ENCODE measurements at regions not wholly inside any gene's neighbourhood (a gene's known extent, or its start where the extent isn't known, plus 50 kb on each side); places are given as distances from the start of the nearest gene placed in this dataset.

DNA sequence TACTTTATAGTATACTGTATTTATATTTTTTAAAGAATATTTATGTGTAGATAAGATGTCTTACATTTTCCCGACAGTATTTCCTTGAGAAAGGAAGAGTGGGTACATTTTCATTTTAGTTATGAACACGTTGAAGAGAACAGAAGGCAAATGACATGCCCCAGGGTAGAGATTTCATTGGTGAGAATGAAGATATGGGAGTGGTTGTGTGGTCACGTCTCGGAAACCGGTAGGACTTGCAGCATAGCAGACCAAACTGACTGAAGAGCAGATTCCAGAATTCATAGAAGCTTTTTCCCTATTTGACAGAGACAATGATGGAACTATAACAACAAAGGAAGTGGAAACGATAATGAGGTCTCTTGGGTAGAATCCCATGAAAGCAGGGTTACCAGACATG, 71.7 kb downstream of the KCNJ2 start:
- Histone ChIP-seq H3K4me1 (ENCODE audit: control insufficient read depth, extremely low read depth, insufficient read depth, low read length) (peaks cover 8% of the 10 kb centered on the region), H3K9me1 (replicated peaks; ENCODE audit: control insufficient read depth, extremely low read depth, insufficient read depth, low read length) (no peaks in the 10 kb centered on the region), H3K4me3 (replicated peaks in 1 of 3; ENCODE audit: insufficient read depth in 1 of 3, low read depth in 1 of 3, low read length in 3 of 3) (no peak overlapping the region), H3K79me2 (ENCODE audit: control insufficient read depth, insufficient read depth, low read length) (no peaks in the 10 kb centered on the region), H3K27ac (ENCODE audit: insufficient read depth, low read depth, low read length) (no peak overlapping the region), H3K4me2 (ENCODE audit: insufficient read depth, low read length) (no peak overlapping the region), H2AFZ (ENCODE audit: low read depth, low read length) (no peak overlapping the region), H3K36me3 (ENCODE audit: control insufficient read depth in 2 of 2, extremely low read depth in 1 of 2, insufficient read depth in 2 of 2, low read length in 2 of 2) (no peaks in the 10 kb centered on the region), H4K20me1 (replicated peaks; ENCODE audit: control insufficient read depth, extremely low read depth, insufficient read depth, low read length) (no peaks in the 10 kb centered on the region), H3K9ac (replicated peaks; ENCODE audit: extremely low read depth, insufficient read depth, low read length) (no peak overlapping the region), H3K9me3 (replicated peaks; ENCODE audit: control insufficient read depth, insufficient read depth, low read length) (no peaks in the 10 kb centered on the region), H3K27me3 (ENCODE audit: control insufficient read depth in 2 of 2, insufficient read depth in 2 of 2, low read length in 2 of 2) (no peaks in the 10 kb centered on the region)
- no peak for FAIRE-seq
- dilution Hi-C loops (cut with MboI; ENCODE audit: extremely low pct_ligation_motif_present, low sequenced_read_pairs): no loop called here
- no TSS peak for BruUV-seq (replicated peaks)
- ChIA-PET POLR2A (no interaction called here), CTCF (no interaction called here)
- DNase-seq (ENCODE audit: low read depth, low spot score): no peak
- no peak for TF ChIP-seq GATA2 (IDR thresholded peaks at IDR 0.05; ENCODE audit: insufficient read depth, insufficient read length, low read depth, low read length)
- TF ChIP-seq, protein P1, sequence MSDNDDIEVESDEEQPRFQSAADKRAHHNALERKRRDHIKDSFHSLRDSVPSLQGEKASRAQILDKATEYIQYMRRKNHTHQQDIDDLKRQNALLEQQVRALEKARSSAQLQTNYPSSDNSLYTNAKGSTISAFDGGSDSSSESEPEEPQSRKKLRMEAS (IDR thresholded peaks at IDR 0.05; ENCODE audit: insufficient read depth, insufficient read length): no peak
- TF ChIP-seq POLR2AphosphoS5 (IDR thresholded peaks at IDR 0.05; ENCODE audit: insufficient read depth, low read depth, low read length): no peak
- no peak for TF ChIP-seq JUN (IDR thresholded peaks at IDR 0.05; ENCODE audit: borderline replicate concordance, insufficient read depth, insufficient read length, low read depth)
- TF ChIP-seq, protein P2, sequence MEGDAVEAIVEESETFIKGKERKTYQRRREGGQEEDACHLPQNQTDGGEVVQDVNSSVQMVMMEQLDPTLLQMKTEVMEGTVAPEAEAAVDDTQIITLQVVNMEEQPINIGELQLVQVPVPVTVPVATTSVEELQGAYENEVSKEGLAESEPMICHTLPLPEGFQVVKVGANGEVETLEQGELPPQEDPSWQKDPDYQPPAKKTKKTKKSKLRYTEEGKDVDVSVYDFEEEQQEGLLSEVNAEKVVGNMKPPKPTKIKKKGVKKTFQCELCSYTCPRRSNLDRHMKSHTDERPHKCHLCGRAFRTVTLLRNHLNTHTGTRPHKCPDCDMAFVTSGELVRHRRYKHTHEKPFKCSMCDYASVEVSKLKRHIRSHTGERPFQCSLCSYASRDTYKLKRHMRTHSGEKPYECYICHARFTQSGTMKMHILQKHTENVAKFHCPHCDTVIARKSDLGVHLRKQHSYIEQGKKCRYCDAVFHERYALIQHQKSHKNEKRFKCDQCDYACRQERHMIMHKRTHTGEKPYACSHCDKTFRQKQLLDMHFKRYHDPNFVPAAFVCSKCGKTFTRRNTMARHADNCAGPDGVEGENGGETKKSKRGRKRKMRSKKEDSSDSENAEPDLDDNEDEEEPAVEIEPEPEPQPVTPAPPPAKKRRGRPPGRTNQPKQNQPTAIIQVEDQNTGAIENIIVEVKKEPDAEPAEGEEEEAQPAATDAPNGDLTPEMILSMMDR (IDR thresholded peaks at IDR 0.05; ENCODE audit: extremely low read depth in 1 of 2, insufficient read depth in 1 of 2, low read depth in 1 of 2, low read length in 2 of 2): no peak
- TF ChIP-seq MYC (IDR thresholded peaks at IDR 0.05; ENCODE audit: low read depth, low read length): no peak
- no peak for TF ChIP-seq EZH2 (IDR thresholded peaks at IDR 0.05; ENCODE audit: borderline replicate concordance, low read depth, low read length, severe bottlenecking)
- TF ChIP-seq FOS (IDR thresholded peaks at IDR 0.05; ENCODE audit: borderline replicate concordance, insufficient read depth, low read length): no peak
- intact Hi-C loops (cut with micrococcal nuclease): loop anchor here (5.0 kb wide), 1 partner anchor 39 kb away; no protein-coding TSS in a partner anchor

All from endothelial cell of umbilical vein (primary cell).